NOMO-1 treated with dmso at 0.1 percent for 144 hours (cell line): ENCODE measurements at regions not wholly inside any gene's neighbourhood (a gene's known extent, or its start where the extent isn't known, plus 50 kb on each side); places are given as distances from the start of the nearest gene placed in this dataset.
"Not testable (repeated sequence)": the region's sequence is repeated elsewhere in the genome, so short reads cannot be mapped to it uniquely, and the experiment has no call there.

ENCODE experiments used
- DNase-seq: peaks from one replicate; lab custom pipeline; 2025; ENCODE audit not compliant: unreplicated experiment; lab: John Stamatoyannopoulos, UW

GRCh38 chr1:146645978-146646604 lies 292.0 kb upstream of the NBPF12 start:
- DNase-seq, result not testable (repeated sequence)

GRCh38 chr1:146641534-146641933 lies 296.6 kb upstream of the NBPF12 start:
- not testable (repeated sequence) for DNase-seq

GRCh38 chr1:146640671-146641070 lies 297.5 kb upstream of the NBPF12 start:
- not testable (repeated sequence) for DNase-seq

GRCh38 chr1:146630302-146630701 lies 307.8 kb upstream of the NBPF12 start:
- not testable (repeated sequence) for DNase-seq

- not testable (repeated sequence) for DNase-seq
These were observed 319.5 kb upstream of the NBPF12 start for GRCh38 chr1:146618582-146618981.

GRCh38 chr1:146604681-146605080 lies 333.4 kb upstream of the NBPF12 start:
- not testable (repeated sequence) for DNase-seq

- DNase-seq, result not testable (repeated sequence)
These were observed 337.3 kb upstream of the NBPF12 start for GRCh38 chr1:146600720-146601307.

- not testable (repeated sequence) for DNase-seq
These were observed 338.2 kb upstream of the NBPF12 start for GRCh38 chr1:146599906-146600305.

GRCh38 chr1:146581229-146581628 lies 352.4 kb upstream of the NOTCH2NLA start:
- DNase-seq, result not testable (repeated sequence)

GRCh38 chr1:146567541-146567940 lies 338.7 kb upstream of the NOTCH2NLA start:
- DNase-seq, result not testable (repeated sequence)

GRCh38 chr1:146558032-146558431 lies 329.2 kb upstream of the NOTCH2NLA start:
- not testable (repeated sequence) for DNase-seq

- DNase-seq, result not testable (repeated sequence)
These were observed 327.6 kb upstream of the NOTCH2NLA start for GRCh38 chr1:146556405-146556804.

GRCh38 chr1:146552414-146552813 lies 323.6 kb upstream of the NOTCH2NLA start:
- DNase-seq, result not testable (repeated sequence)

GRCh38 chr1:146548684-146549083 lies 319.9 kb upstream of the NOTCH2NLA start:
- not testable (repeated sequence) for DNase-seq

- DNase-seq, result not testable (repeated sequence)
These were observed 317.4 kb upstream of the NOTCH2NLA start for GRCh38 chr1:146546189-146546588.

GRCh38 chr1:146537775-146538373 lies 309.1 kb upstream of the NOTCH2NLA start:
- DNase-seq, result not testable (repeated sequence)

GRCh38 chr1:146536028-146536427 lies 307.2 kb upstream of the NOTCH2NLA start:
- DNase-seq, result not testable (repeated sequence)

- not testable (repeated sequence) for DNase-seq
These were observed 306.8 kb upstream of the NOTCH2NLA start for GRCh38 chr1:146535575-146535974.

GRCh38 chr1:146530958-146531357 lies 302.1 kb upstream of the NOTCH2NLA start:
- DNase-seq, result not testable (repeated sequence)

- not testable (repeated sequence) for DNase-seq
These were observed 294.0 kb upstream of the NOTCH2NLA start for GRCh38 chr1:146522812-146523211.

- DNase-seq, result not testable (repeated sequence)
These were observed 293.5 kb upstream of the NOTCH2NLA start for GRCh38 chr1:146522345-146522744.

- DNase-seq, result not testable (repeated sequence)
These were observed 293.0 kb upstream of the NOTCH2NLA start for GRCh38 chr1:146521804-146522203.
